Psoas muscle (tissue), 7 donors: ENCODE measurements at regions not wholly inside any gene's neighbourhood (a gene's known extent, or its start where the extent isn't known, plus 50 kb on each side); places are given as distances from the start of the nearest gene placed in this dataset.

Experiments used
- ATAC-seq, 4 donors: fragments of 200-7000 bp; cut with Tn5 transposase; one replicate each; pipeline ENCODE4 v1.9.1; 2020; ENCODE audit warnings: moderate library complexity in 3 of 4, mild to moderate bottlenecking in 2 of 4
- DNase-seq, 2 donors: peaks; one replicate each; pipeline ENCODE4 v3.0.0-alpha.2; 2020
- H3K27ac ChIP-seq: fragments of 200-600 bp; one replicate; pipeline ENCODE4 v1.8.0; 2022
- H3K27me3 ChIP-seq, 3 donors: fragments of 200-600 bp in 1 of 3; one replicate each; pipeline versions ENCODE4 v1.6.1 to v1.8.0; 2013 to 2022; ENCODE audit warnings: low read length in 2 of 3, mild to moderate bottlenecking in 2 of 3, moderate library complexity in 1 of 3; ENCODE audit not compliant: insufficient read depth in 3 of 3
- H3K36me3 ChIP-seq, 2 donors: fragments of 200-600 bp in 1 of 2; one replicate each; pipeline versions ENCODE4 v1.6.1 to v1.8.0; 2013 to 2022; ENCODE audit warnings: low read depth in 1 of 2, mild to moderate bottlenecking in 1 of 2, moderate library complexity in 1 of 2; ENCODE audit not compliant: insufficient read depth in 1 of 2
- H3K4me1 ChIP-seq: fragments of 200-600 bp; one replicate; pipeline ENCODE4 v1.8.0; 2022
- H3K4me3 ChIP-seq: fragments of 200-600 bp; one replicate; pipeline ENCODE4 v1.8.0; 2022; ENCODE audit warnings: mild to moderate bottlenecking
- H3K9me3 ChIP-seq: fragments of 200-600 bp; one replicate; pipeline ENCODE4 v1.8.0; 2022
- CTCF ChIP-seq: fragments of 200-600 bp; IDR thresholded peaks from one replicate; pipeline ENCODE4 v1.8.0; 2022; ENCODE audit warnings: antibody characterized with exemption
- whole genome bisulfite sequencing, 3 donors: extraction: QIAGEN DNeasy Blood & Tissue Kit; methylation state at CpG; one replicate each; pipeline versions ENCODE4 v1.1.6 to v1.1.7; 2013; 5-methylcytosine and 5-hydroxymethylcytosine counted together
- intact Hi-C, 2 donors: fragments of 100-400 bp; cut with DNase I; formaldehyde crosslinking; loops; one replicate each; pipeline versions ENCODE4 v1.11.0 to v1.14.2; 2022
- donor health status: healthy with polysubstance abuse.
- donor health status: DM: no; HTN: no; CAD: no; lungs with moderate emphysema.
- donor health status: Bipolar disorder and iron deficiency.
- donor health status: healthy.
- donor health status: DM: yes; HTN: yes; CAD: no.
- donor health status: DM: no; HTN: no; CAD: no.
- donor health status: DM: yes; HTN: yes; CAD: no.

- no peak overlapping the region for H3K4me3 ChIP-seq
- DNase-seq (no peak), ATAC-seq (no peak)
- no peak overlapping the region for H3K27ac ChIP-seq
- intact Hi-C loops, result no loop called here
- H3K4me1 ChIP-seq, result no peaks in the 10 kb centered on the region
- no peak for TF ChIP-seq CTCF
- 65 to 81% (median 66%) methylated on average over 1 of the region's 1 CpG for WGBS, 3 donors
- H3K9me3 ChIP-seq, result no peaks in the 10 kb centered on the region
- H3K27me3 ChIP-seq, result no peaks in the 10 kb centered on the region
- no peaks in the 10 kb centered on the region for H3K36me3 ChIP-seq
Measured at GRCh38 chr14:45698462-45699134, 445.6 kb upstream of the MIS18BP1 start.

- TF ChIP-seq CTCF, result no peak
- DNase-seq (no peak), ATAC-seq (no peak)
- WGBS, 3 donors, result 42 to 51% (median 45%) methylated on average over 4 of the region's 4 CpGs
- intact Hi-C loops, result no loop called here
- H3K9me3 ChIP-seq, result no peaks in the 10 kb centered on the region
- H3K4me1 ChIP-seq, result no peaks in the 10 kb centered on the region
- no peak overlapping the region for H3K4me3 ChIP-seq
- no peak overlapping the region for H3K27ac ChIP-seq
- H3K27me3 ChIP-seq, result no peaks in the 10 kb centered on the region
- no peaks in the 10 kb centered on the region for H3K36me3 ChIP-seq
Measured at GRCh38 chr14:45686771-45687170, 433.8 kb upstream of the MIS18BP1 start.

- H3K27me3 ChIP-seq, result no peaks in the 10 kb centered on the region
- no peaks in the 10 kb centered on the region for H3K9me3 ChIP-seq
- ATAC-seq (no peak), DNase-seq (no peak)
- H3K36me3 ChIP-seq, result no peaks in the 10 kb centered on the region
- intact Hi-C loops, result no loop called here
- no peaks in the 10 kb centered on the region for H3K4me1 ChIP-seq
- no peak overlapping the region for H3K4me3 ChIP-seq
- no peak for TF ChIP-seq CTCF
- H3K27ac ChIP-seq, result no peak overlapping the region
Measured at GRCh38 chr14:45680531-45680930, 427.5 kb upstream of the MIS18BP1 start.

- no peaks in the 10 kb centered on the region for H3K4me1 ChIP-seq
- TF ChIP-seq CTCF, result no peak
- WGBS, 3 donors, result 74 to 90% (median 86%) methylated on average over 1 of the region's 1 CpG
- intact Hi-C loops, result no loop called here
- no peaks in the 10 kb centered on the region for H3K27me3 ChIP-seq
- H3K4me3 ChIP-seq, result no peak overlapping the region
- H3K36me3 ChIP-seq, result no peaks in the 10 kb centered on the region
- DNase-seq (no peak), ATAC-seq (no peak)
- no peak overlapping the region for H3K27ac ChIP-seq
- H3K9me3 ChIP-seq, result no peaks in the 10 kb centered on the region
Measured at GRCh38 chr14:45679853-45680252, 426.9 kb upstream of the MIS18BP1 start.

- Histone ChIP-seq H3K9me3 (no peaks in the 10 kb centered on the region), H3K4me1 (no peaks in the 10 kb centered on the region), H3K36me3 (no peaks in the 10 kb centered on the region), H3K27me3 (no peaks in the 10 kb centered on the region), H3K27ac (no peak overlapping the region), H3K4me3 (no peak overlapping the region)
- TF ChIP-seq CTCF, result no peak
- intact Hi-C loops, result no loop called here
- DNase-seq (no peak), ATAC-seq (no peak)
Measured at GRCh38 chr14:45678163-45678562, 425.2 kb upstream of the MIS18BP1 start.
